RKO (cell line): ENCODE measurements at regions not wholly inside any gene's neighbourhood (a gene's known extent, or its start where the extent isn't known, plus 50 kb on each side); places are given as distances from the start of the nearest gene placed in this dataset.
A peak's percentile ranks its signal among the peaks of the same experiment; 100 is the strongest.
"Not testable (repeated sequence)": the region's sequence is repeated elsewhere in the genome, so short reads cannot be mapped to it uniquely, and the experiment has no call there.

Experiments used
- DNase-seq: peaks from one replicate; pipeline ENCODE4 v3.0.0-alpha.2; 2016; ENCODE audit warnings: low spot score

GRCh38 chr6:9002833-9003232, 567.5 kb upstream of the SLC35B3 start:
- DNase-seq: no peak

- no peak for DNase-seq
These were observed 559.8 kb upstream of the SLC35B3 start for GRCh38 chr6:8995156-8995555.

DNA sequence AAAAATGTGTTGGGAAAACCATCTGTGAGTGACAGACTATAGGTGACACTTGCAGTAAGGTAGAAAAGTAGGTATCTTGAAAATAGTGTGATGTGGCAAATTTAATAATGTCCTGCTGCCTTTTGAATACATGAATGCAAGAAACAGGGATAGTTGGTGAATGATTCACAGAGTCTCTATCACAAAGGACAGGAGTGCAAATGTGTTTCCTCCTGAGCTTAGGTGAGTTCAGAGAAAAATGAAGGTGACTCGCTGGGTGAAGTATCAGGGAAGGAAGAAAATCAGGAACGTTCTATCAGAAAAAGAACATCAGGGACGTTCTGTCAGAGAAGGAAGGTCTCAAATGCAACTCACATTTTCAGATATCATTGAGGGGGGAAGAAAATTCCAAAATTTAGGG, 557.8 kb upstream of the SLC35B3 start:
- DNase-seq: no peak

- DNase-seq: no peak
These were observed 556.5 kb upstream of the SLC35B3 start for GRCh38 chr6:8991844-8992243.

GRCh38 chr6:8990075-8990474, 554.7 kb upstream of the SLC35B3 start:
- DNase-seq: no peak

GRCh38 chr6:8983202-8983688, 547.9 kb upstream of the SLC35B3 start:
- peak; percentile 66 for DNase-seq

GRCh38 chr6:8982668-8983067, 547.3 kb upstream of the SLC35B3 start:
- no peak for DNase-seq

GRCh38 chr6:8973395-8973794, 538.0 kb upstream of the SLC35B3 start:
- no peak for DNase-seq

DNA sequence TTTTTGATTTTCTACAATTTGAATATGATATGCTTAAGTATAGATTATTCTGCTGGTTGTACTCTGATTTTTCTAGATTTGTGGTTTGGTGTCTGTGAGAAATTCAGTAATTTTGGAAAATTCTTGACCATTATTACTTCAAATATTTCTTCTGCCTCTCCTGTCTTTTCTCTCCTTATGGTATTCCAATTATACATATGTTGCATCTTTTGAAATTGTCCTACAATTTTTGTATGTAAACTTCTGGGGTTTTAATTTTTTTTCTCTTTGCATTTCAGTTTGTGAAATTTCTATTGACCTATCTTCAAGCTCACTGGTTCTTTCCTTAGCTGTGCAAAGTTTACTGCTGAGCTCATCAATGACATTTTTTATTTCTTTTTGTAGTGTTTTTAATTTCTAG, 534.4 kb upstream of the SLC35B3 start:
- no peak for DNase-seq

DNA sequence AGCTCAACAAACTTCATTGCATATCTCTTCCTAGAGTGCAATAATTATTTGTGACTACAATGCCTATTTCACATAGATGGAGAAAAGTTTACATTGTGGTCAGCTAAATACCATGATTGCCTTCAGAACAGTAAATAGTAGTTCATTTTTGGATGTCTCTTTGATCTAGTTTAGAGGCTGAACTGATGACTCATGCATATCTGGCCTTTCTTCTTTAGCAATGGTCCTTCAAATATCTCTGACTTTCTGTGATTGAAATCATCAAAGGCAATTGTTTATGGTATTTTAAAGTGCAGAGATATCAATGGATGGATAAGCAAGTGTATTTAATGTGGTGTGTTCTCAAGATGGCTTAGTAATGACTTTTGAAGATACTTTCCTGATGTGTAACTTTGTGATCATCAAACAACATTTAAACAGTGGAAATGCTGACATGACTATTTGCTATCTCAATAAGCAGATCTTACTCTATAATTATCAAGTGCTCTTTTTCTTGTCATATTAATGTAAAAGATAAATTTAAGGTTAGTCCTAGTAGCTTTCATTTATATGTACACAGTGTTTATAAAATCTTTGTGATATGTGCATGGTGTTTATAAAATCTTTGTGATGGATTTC, 523.7 kb upstream of the SLC35B3 start:
- no peak for DNase-seq

DNA sequence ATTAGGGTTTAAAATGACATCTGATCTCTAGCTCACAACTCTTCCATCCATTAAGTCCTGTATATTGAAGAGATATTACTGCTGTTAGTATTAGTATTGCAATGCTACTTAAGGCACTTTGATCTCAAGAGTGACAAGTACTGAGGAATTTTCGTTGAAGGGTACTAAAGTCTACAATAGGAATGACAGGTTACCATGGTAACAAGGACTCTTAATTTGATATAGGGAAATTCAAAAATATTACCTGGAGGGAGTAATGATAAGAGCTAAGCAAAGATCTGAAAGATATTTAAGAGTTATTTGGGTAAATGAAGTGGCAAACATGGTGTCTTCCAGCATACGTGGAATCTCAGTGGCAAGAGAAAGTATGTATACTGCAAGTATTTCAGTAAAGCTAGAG, 518.0 kb upstream of the SLC35B3 start:
- no peak for DNase-seq

- DNase-seq: no peak
These were observed 513.4 kb upstream of the SLC35B3 start for GRCh38 chr6:8948733-8949132.

GRCh38 chr6:8947900-8948299, 512.6 kb upstream of the SLC35B3 start:
- no peak for DNase-seq

DNA sequence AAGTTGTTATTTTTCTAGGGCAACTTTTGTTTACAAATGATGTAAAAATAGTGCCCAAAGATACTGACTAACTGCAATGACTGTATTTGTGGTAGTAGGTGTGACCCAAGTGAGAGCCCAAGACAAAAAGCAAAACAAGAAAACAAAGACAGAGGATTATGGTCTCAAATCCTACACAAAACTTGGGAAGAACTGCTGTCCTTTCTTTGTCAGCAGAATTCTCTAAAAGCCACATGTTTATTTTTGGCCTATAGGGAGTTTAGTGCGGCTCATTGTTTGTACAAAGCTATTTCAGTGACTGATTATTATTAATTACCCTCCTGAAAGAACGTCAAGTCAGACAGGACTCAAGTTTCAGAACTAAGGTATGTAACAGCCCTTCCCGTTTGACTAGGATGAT, 509.2 kb upstream of the SLC35B3 start:
- no peak for DNase-seq

GRCh38 chr6:8943073-8943472, 507.7 kb upstream of the SLC35B3 start:
- DNase-seq: no peak

GRCh38 chr6:8941577-8941976, 506.2 kb upstream of the SLC35B3 start:
- no peak for DNase-seq

DNA sequence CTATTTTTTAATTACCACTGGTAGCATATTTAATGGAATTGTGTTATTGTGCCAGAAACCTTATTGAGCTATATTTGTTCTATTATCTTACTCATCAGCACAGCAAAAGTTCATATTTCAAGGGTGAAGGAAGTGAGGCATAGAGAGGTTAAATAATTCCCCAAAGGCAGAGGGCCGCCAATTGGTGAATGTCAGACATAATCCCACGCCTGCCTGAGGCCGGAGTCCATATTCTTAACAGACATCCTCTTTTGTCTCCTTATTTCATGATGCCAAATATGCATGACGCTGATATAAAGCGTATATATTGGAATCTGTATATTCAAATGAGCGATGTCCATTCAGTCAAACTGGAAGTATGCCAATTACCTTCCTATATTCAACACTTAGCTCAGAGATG, 505.0 kb upstream of the SLC35B3 start:
- no peak for DNase-seq

DNA sequence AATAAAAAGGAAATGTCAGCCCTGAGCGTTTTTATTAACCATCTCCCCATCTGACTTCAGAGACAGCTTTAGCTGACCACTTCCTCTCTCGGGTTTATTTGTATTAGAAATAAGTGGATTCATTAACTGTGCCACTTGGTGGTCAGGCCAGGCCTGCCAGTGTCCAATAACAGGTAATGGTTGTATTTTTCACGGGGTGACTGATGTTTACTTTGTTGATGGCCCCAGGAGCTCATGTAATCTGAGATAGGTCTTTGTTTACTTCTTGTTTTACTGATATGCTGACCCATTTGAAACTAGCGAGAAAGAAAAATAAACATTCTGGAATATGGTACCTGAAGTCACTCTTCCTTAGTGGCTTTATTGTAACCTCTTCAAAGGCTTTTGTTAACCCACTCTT, 504.3 kb upstream of the SLC35B3 start:
- no peak for DNase-seq

DNA sequence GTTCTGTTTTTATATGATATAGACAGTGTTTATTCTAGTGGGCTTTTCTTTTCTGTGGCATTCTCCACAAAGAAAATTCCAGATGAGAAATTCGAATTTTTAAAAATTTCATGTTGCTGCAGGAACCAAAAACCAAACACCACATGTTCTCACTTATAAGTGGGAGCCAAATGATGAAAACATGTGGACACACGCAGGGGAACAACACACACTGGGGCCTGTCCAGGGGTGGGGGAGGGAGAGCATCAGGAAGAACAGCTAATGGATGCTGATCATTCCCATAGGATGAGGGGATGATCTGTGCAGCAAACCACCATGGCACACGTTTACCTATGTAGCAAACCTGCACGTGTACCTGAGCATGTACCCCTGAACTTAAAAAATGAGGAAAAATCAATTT, 499.0 kb upstream of the SLC35B3 start:
- DNase-seq: no peak

GRCh38 chr6:8930009-8930408, 494.7 kb upstream of the SLC35B3 start:
- no peak for DNase-seq

GRCh38 chr6:8920244-8920643, 484.9 kb upstream of the SLC35B3 start:
- DNase-seq: not testable (repeated sequence)

GRCh38 chr6:8918196-8918595, 482.9 kb upstream of the SLC35B3 start:
- no peak for DNase-seq

DNA sequence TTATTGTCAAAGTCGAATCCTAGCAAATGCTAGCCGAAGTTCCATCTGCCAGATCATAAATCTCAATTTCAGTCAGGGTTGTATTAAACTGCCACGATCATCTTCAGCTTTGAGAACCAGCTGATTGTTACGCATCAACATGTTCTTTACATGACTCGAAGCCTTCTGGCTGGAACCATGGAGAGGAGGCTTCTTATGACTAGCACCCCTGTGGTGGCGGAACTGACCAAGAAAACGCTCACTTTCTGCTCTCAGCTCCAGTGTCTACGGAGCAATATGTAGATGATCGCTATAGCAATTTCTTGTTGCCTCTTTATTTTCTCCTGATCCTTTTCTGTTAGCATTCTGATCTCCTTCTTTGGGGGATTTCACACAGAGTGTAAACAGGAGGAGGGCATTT, 479.4 kb upstream of the SLC35B3 start:
- DNase-seq: no peak

GRCh38 chr6:8908638-8909037, 473.3 kb upstream of the SLC35B3 start:
- DNase-seq: no peak

DNA sequence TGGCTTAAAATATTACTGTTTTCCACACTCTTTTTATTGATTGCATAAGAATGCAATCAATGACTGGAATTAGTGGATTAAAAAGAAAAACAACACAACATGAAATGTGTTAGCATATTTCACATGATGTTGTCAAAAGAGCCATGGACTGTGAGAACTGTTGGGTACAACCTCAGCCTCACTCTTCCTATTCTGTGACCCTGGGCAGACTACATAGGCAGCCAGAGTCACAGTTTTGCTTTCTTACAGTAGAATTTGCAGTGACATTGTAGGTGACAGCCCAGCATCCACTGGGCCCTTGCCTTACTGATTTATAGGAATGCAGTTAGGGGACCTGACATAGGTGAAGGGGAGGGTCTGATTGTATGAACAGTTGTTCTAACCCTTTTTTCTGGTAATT, 471.4 kb upstream of the SLC35B3 start:
- no peak for DNase-seq
